Type B pancreatic cell (in vitro differentiated cells): ENCODE measurements at regions not wholly inside any gene's neighbourhood (a gene's known extent, or its start where the extent isn't known, plus 50 kb on each side); places are given as distances from the start of the nearest gene placed in this dataset.

Experiments
- DNase-seq: peaks from one replicate; pipeline ENCODE4 v3.0.0; 2021; ENCODE audit warnings: mixed read lengths; ENCODE audit not compliant: unreplicated experiment; ENCODE audit errors: extremely low spot score
- H3K27ac Mint-ChIP-seq: 2 replicates; pipeline ENCODE4 v1.8.0; 2021; ENCODE audit warnings: mild to moderate bottlenecking, mixed read lengths
- H3K27me3 Mint-ChIP-seq: 2 replicates; pipeline ENCODE4 v1.8.0; 2021; ENCODE audit warnings: mixed read lengths
- H3K36me3 Mint-ChIP-seq: 2 replicates; pipeline ENCODE4 v1.8.0; 2021; ENCODE audit warnings: mixed read lengths
- H3K4me1 Mint-ChIP-seq: one replicate; pipeline ENCODE4 v1.8.0; 2021; ENCODE audit warnings: mixed read lengths; ENCODE audit not compliant: unreplicated experiment
- H3K4me3 Mint-ChIP-seq: 2 replicates; pipeline ENCODE4 v1.8.0; 2021; ENCODE audit warnings: mild to moderate bottlenecking, mixed read lengths
- H3K9me3 Mint-ChIP-seq: 2 replicates; pipeline ENCODE4 v1.8.0; 2021; ENCODE audit warnings: mixed read lengths
- CTCF ChIP-seq: fragments of 200-600 bp; sonication (generic); conservative IDR thresholded peaks from 2 replicates; pipeline ENCODE4 v1.5.0; 2021; ENCODE audit warnings: antibody characterized with exemption, mild to moderate bottlenecking

- H3K4me1 Mint-ChIP-seq: no peaks in the 10 kb centered on the region
- TF ChIP-seq CTCF: no peak
- no peak for DNase-seq
- peaks cover 3% of the 10 kb centered on the region for H3K27me3 Mint-ChIP-seq
- no peak overlapping the region for H3K27ac Mint-ChIP-seq
- H3K36me3 Mint-ChIP-seq: no peaks in the 10 kb centered on the region
- peaks cover 16% of the 10 kb centered on the region for H3K9me3 Mint-ChIP-seq
- H3K4me3 Mint-ChIP-seq: no peak overlapping the region
These were observed 463.7 kb downstream of the TNS1 start for GRCh38 chr2:217539126-217539525.

GRCh38 chr2:217538719-217539118 lies 464.1 kb downstream of the TNS1 start:
- Mint-ChIP-seq H3K27me3 (peaks cover 3% of the 10 kb centered on the region), H3K36me3 (no peaks in the 10 kb centered on the region), H3K27ac (no peak overlapping the region), H3K4me1 (no peaks in the 10 kb centered on the region), H3K9me3 (peaks cover 16% of the 10 kb centered on the region), H3K4me3 (no peak overlapping the region)
- no peak for DNase-seq
- TF ChIP-seq CTCF: no peak

GRCh38 chr2:217535957-217536708 lies 466.7 kb downstream of the TNS1 start:
- H3K27ac Mint-ChIP-seq: no peak overlapping the region
- peaks cover 6% of the 10 kb centered on the region for H3K9me3 Mint-ChIP-seq
- peaks cover 6% of the 10 kb centered on the region for H3K4me1 Mint-ChIP-seq
- no peak overlapping the region for H3K4me3 Mint-ChIP-seq
- TF ChIP-seq CTCF: no peak
- DNase-seq: no peak
- peaks cover 3% of the 10 kb centered on the region for H3K27me3 Mint-ChIP-seq
- H3K36me3 Mint-ChIP-seq: no peaks in the 10 kb centered on the region

- TF ChIP-seq CTCF: no peak
- Mint-ChIP-seq H3K4me1 (peaks cover 16% of the 10 kb centered on the region), H3K27ac (no peak overlapping the region), H3K9me3 (peaks cover 6% of the 10 kb centered on the region), H3K27me3 (peaks cover 3% of the 10 kb centered on the region), H3K36me3 (no peaks in the 10 kb centered on the region), H3K4me3 (no peak overlapping the region)
- DNase-seq: no peak
These were observed 472.3 kb downstream of the TNS1 start for GRCh38 chr2:217530392-217531090.

- peaks cover 6% of the 10 kb centered on the region for H3K9me3 Mint-ChIP-seq
- DNase-seq: no peak
- H3K27ac Mint-ChIP-seq: no peak overlapping the region
- H3K27me3 Mint-ChIP-seq: peaks cover 3% of the 10 kb centered on the region
- H3K36me3 Mint-ChIP-seq: no peaks in the 10 kb centered on the region
- no peak overlapping the region for H3K4me3 Mint-ChIP-seq
- TF ChIP-seq CTCF: no peak
- peaks cover 16% of the 10 kb centered on the region for H3K4me1 Mint-ChIP-seq
These were observed 473.5 kb downstream of the TNS1 start for GRCh38 chr2:217529271-217529670.
